NB4 (cell line): ENCODE measurements at regions not wholly inside any gene's neighbourhood (a gene's known extent, or its start where the extent isn't known, plus 50 kb on each side); places are given as distances from the start of the nearest gene placed in this dataset.
A peak's percentile ranks its signal among the peaks of the same experiment; 100 is the strongest.

ENCODE experiments used
- DNase-seq: peaks from one replicate; pipeline ENCODE4 v3.0.0; 2010; ENCODE audit warnings: low read depth
- H3K4me3 ChIP-seq: one replicate; pipeline ENCODE4 v1.5.1; 2011; ENCODE audit warnings: mild to moderate bottlenecking, low read depth, low read length, moderate library complexity
- CTCF ChIP-seq: IDR thresholded peaks from one replicate; pipeline ENCODE4 v1.5.1; 2012; ENCODE audit warnings: low read depth, low read length
- MAX ChIP-seq: IDR thresholded peaks from 2 replicates; pipeline ENCODE4 v1.6.1; 2011; ENCODE audit warnings: low read depth, low read length
- MYC ChIP-seq: IDR thresholded peaks from 2 replicates; pipeline ENCODE4 v1.6.1; 2011; ENCODE audit warnings: low read depth, low read length
- POLR2A ChIP-seq: IDR thresholded peaks from 2 replicates; pipeline ENCODE4 v1.6.1; 2011; ENCODE audit warnings: mild to moderate bottlenecking; ENCODE audit not compliant: insufficient read length; ENCODE audit errors: extremely low read depth

GRCh38 chr4:89434364-89434988 lies 126.9 kb upstream of the GPRIN3 start:
- no peak overlapping the region for H3K4me3 ChIP-seq
- TF ChIP-seq MAX: no peak
- peak; percentile 58 for TF ChIP-seq CTCF
- DNase-seq: peak; percentile 27

GRCh38 chr4:89427782-89428181 lies 120.2 kb upstream of the GPRIN3 start:
- DNase-seq: no peak
- TF ChIP-seq MAX: no peak
- TF ChIP-seq POLR2A: no peak
- no peak for TF ChIP-seq MYC
- TF ChIP-seq CTCF: no peak
- H3K4me3 ChIP-seq: no peak overlapping the region

- DNase-seq: no peak
- H3K4me3 ChIP-seq: no peak overlapping the region
- no peak for TF ChIP-seq POLR2A
- TF ChIP-seq CTCF: no peak
- TF ChIP-seq MAX: no peak
- no peak for TF ChIP-seq MYC
These were observed 117.4 kb upstream of the GPRIN3 start for GRCh38 chr4:89425023-89425422.

- no peak for DNase-seq
- no peak overlapping the region for H3K4me3 ChIP-seq
- TF ChIP-seq CTCF (no peak), MAX (no peak), POLR2A (no peak), MYC (no peak)
These were observed 114.9 kb upstream of the GPRIN3 start for GRCh38 chr4:89422441-89422990.

- DNase-seq: no peak
- no peak overlapping the region for H3K4me3 ChIP-seq
- no peak for TF ChIP-seq MYC
- no peak for TF ChIP-seq MAX
- TF ChIP-seq POLR2A: no peak
- no peak for TF ChIP-seq CTCF
These were observed 112.9 kb upstream of the GPRIN3 start for GRCh38 chr4:89420507-89420906.
